GM04504 (cell line): ENCODE measurements at regions not wholly inside any gene's neighbourhood (a gene's known extent, or its start where the extent isn't known, plus 50 kb on each side); places are given as distances from the start of the nearest gene placed in this dataset.
A peak's percentile ranks its signal among the peaks of the same experiment; 100 is the strongest.

Experiments
- DNase-seq: peaks from one replicate; pipeline ENCODE4 v3.0.0-alpha.2; 2012; ENCODE audit warnings: low read depth

- DNase-seq, result peak; percentile 80
Measured at GRCh38 chr6:101296169-101296960, 97.1 kb upstream of the GRIK2 start.

- DNase-seq, result no peak
Measured at GRCh38 chr6:101302593-101302992, 90.9 kb upstream of the GRIK2 start.

- DNase-seq, result no peak
Measured at GRCh38 chr6:101303495-101303894, 90.0 kb upstream of the GRIK2 start.

- DNase-seq, result no peak
Measured at GRCh38 chr6:101312652-101313051, 80.9 kb upstream of the GRIK2 start.

GRCh38 chr6:101322921-101323320 is 70.6 kb upstream of the GRIK2 start:
- no peak for DNase-seq

GRCh38 chr6:101326411-101326810 is 67.1 kb upstream of the GRIK2 start:
- DNase-seq, result no peak

- DNase-seq, result no peak
Measured at GRCh38 chr6:101341926-101342325, 51.6 kb upstream of the GRIK2 start.
